ENCODE measurements at regions not wholly inside any gene's neighbourhood (a gene's known extent, or its start where the extent isn't known, plus 50 kb on each side); places are given as distances from the start of the nearest gene placed in this dataset.

GRCh38 chr14:56491299-56492285 lies 88.0 kb upstream of the TMEM260 start:
- peak; percentile 51 for ATAC-seq (ENCODE audit: low read depth)
- Mint-ChIP-seq H3K4me3 (no peak overlapping the region), H3K9me3 (ENCODE audit: insufficient read depth) (no peaks in the 10 kb centered on the region), H3K27me3 (peaks cover 6% of the 10 kb centered on the region), H3K27ac (no peak overlapping the region), H3K4me1 (peaks cover 4% of the 10 kb centered on the region)
- no peaks in the 10 kb centered on the region for H4K20me1 ChIP-seq (ENCODE audit: control insufficient read depth, insufficient read depth, low read length, poor library complexity, severe bottlenecking)
- peak overlapping the region; percentile 9 for H3K4me2 ChIP-seq (replicated peaks; ENCODE audit: low read depth, low read length, poor library complexity, severe bottlenecking)
- intact Hi-C loops (cut with micrococcal nuclease), result loop anchor here (2.0 kb wide), 2 partner anchors 575 to 713 kb away; no protein-coding TSS in a partner anchor
- no peaks in the 10 kb centered on the region for H3K79me2 ChIP-seq (ENCODE audit: control insufficient read depth, insufficient read depth, low read length)
- H3K4me1 ChIP-seq (ENCODE audit: control insufficient read depth in 2 of 2, insufficient read depth in 2 of 2, low read length in 2 of 2), result peaks cover 4 to 6% of the 10 kb centered on the region in 2 donors
- H3K9me3 ChIP-seq (ENCODE audit: control extremely low read depth in 1 of 3, control insufficient read depth in 2 of 3, insufficient read depth in 1 of 3, low read length in 2 of 3), result no peaks in the 10 kb centered on the region
- H3K27me3 ChIP-seq (replicated peaks in 1 of 4; ENCODE audit: control extremely low read depth in 1 of 4, control insufficient read depth in 3 of 4, insufficient read depth in 4 of 4, low read length in 3 of 4), result no peaks in the 10 kb centered on the region
- DNase-seq, result peak; percentile 63
- peak overlapping the region; percentile 39 for H2AFZ ChIP-seq (ENCODE audit: insufficient read depth, low read depth, low read length, poor library complexity, severe bottlenecking)
- H3K4me3 ChIP-seq (ENCODE audit: control extremely low read depth in 1 of 5, extremely low read depth in 1 of 5, insufficient read depth in 1 of 5, low read depth in 2 of 5, low read length in 4 of 5), result no peak overlapping the region
- no peak overlapping the region for H3K27ac ChIP-seq (ENCODE audit: low read length in 2 of 2)
- WGBS (ENCODE audit: insufficient coverage), result 7% methylated on average over 7 of the region's 10 CpGs
- H3K36me3 ChIP-seq (replicated peaks in 1 of 2; ENCODE audit: control extremely low read depth in 1 of 2, control insufficient read depth in 1 of 2, extremely low read depth in 1 of 2, insufficient read depth in 2 of 2, low read length in 1 of 2), result no peaks in the 10 kb centered on the region
- TF ChIP-seq EZH2 (IDR thresholded peaks at IDR 0.05; ENCODE audit: borderline replicate concordance, insufficient read depth, low read depth, low read length, poor library complexity, severe bottlenecking) (no peak), CTCF (IDR thresholded peaks at IDR 0.05) (peak; percentile 54)
- ChIA-PET POLR2A (no interaction called here), CTCF (interaction anchor here (0.7 to 6.4 kb wide), 21 partner anchors 9 to 1045 kb away, joined by 3 to 91 read pairs (median 5); no protein-coding TSS in a partner anchor)
- H3K9ac ChIP-seq (ENCODE audit: low read length), result no peak overlapping the region

- POLR2A ChIA-PET, result no interaction called here
- H3K27me3 ChIP-seq (replicated peaks in 1 of 4; ENCODE audit: control extremely low read depth in 1 of 4, control insufficient read depth in 3 of 4, insufficient read depth in 4 of 4, low read length in 3 of 4), result no peaks in the 10 kb centered on the region
- no peaks in the 10 kb centered on the region for H4K20me1 ChIP-seq (ENCODE audit: control insufficient read depth, insufficient read depth, low read length, poor library complexity, severe bottlenecking)
- DNase-seq, result no peak
- peaks cover 4 to 6% of the 10 kb centered on the region in 2 donors for H3K4me1 ChIP-seq (ENCODE audit: control insufficient read depth in 2 of 2, insufficient read depth in 2 of 2, low read length in 2 of 2)
- no peak overlapping the region for H2AFZ ChIP-seq (ENCODE audit: insufficient read depth, low read depth, low read length, poor library complexity, severe bottlenecking)
- H3K36me3 ChIP-seq (replicated peaks in 1 of 2; ENCODE audit: control extremely low read depth in 1 of 2, control insufficient read depth in 1 of 2, extremely low read depth in 1 of 2, insufficient read depth in 2 of 2, low read length in 1 of 2), result no peaks in the 10 kb centered on the region
- H3K79me2 ChIP-seq (ENCODE audit: control insufficient read depth, insufficient read depth, low read length), result no peaks in the 10 kb centered on the region
- WGBS (ENCODE audit: insufficient coverage), result 76% methylated on average over 2 of the region's 3 CpGs
- intact Hi-C loops (cut with micrococcal nuclease), result no loop called here
- H3K4me2 ChIP-seq (replicated peaks; ENCODE audit: low read depth, low read length, poor library complexity, severe bottlenecking), result no peak overlapping the region
- no peak overlapping the region for H3K4me3 Mint-ChIP-seq
- no peak overlapping the region for H3K27ac ChIP-seq (ENCODE audit: low read length in 2 of 2)
- peaks cover 4% of the 10 kb centered on the region for H3K4me1 Mint-ChIP-seq
- no peaks in the 10 kb centered on the region for H3K9me3 ChIP-seq (ENCODE audit: control extremely low read depth in 1 of 3, control insufficient read depth in 2 of 3, insufficient read depth in 1 of 3, low read length in 2 of 3)
- H3K4me3 ChIP-seq (ENCODE audit: control extremely low read depth in 1 of 5, extremely low read depth in 1 of 5, insufficient read depth in 1 of 5, low read depth in 2 of 5, low read length in 4 of 5), result no peak overlapping the region
- H3K27ac Mint-ChIP-seq, result no peak overlapping the region
- peaks cover 8% of the 10 kb centered on the region for H3K27me3 Mint-ChIP-seq
- no peaks in the 10 kb centered on the region for H3K9me3 Mint-ChIP-seq (ENCODE audit: insufficient read depth)
- CTCF ChIA-PET, result interaction anchor here (0.9 to 1.3 kb wide), 3 partner anchors 11 to 823 kb away, joined by 3 to 4 read pairs (median 4); no protein-coding TSS in a partner anchor
- no peak overlapping the region for H3K9ac ChIP-seq (ENCODE audit: low read length)
- no peak for ATAC-seq (ENCODE audit: low read depth)
- TF ChIP-seq CTCF (IDR thresholded peaks at IDR 0.05), result no peak
- no peak for TF ChIP-seq EZH2 (IDR thresholded peaks at IDR 0.05; ENCODE audit: borderline replicate concordance, insufficient read depth, low read depth, low read length, poor library complexity, severe bottlenecking)
Observed at GRCh38 chr14:56494167-56494566, 85.4 kb upstream of the TMEM260 start.
